Heart left ventricle (tissue), 13 donors: ENCODE measurements at regions not wholly inside any gene's neighbourhood (a gene's known extent, or its start where the extent isn't known, plus 50 kb on each side); places are given as distances from the start of the nearest gene placed in this dataset.
A peak's percentile ranks its signal among the peaks of the same experiment; 100 is the strongest.

Experiments
- POLR2A ChIP-seq, 2 donors: fragments of 450-650 bp; IDR thresholded peaks; one replicate each; pipeline ENCODE4 v1.6.1; 2017; ENCODE audit warnings: antibody characterized with exemption in 2 of 2, mild to moderate bottlenecking in 2 of 2, moderate library complexity in 2 of 2
- TF ChIP-seq, protein P1 (sequence below), 12 donors: fragments of 200-600 bp; sonication (generic) in 4 of 12; IDR thresholded peaks; one replicate each; pipeline versions ENCODE4 v1.5.0 to v1.8.0; 2018 to 2022; ENCODE audit warnings: antibody characterized with exemption in 12 of 12, mild to moderate bottlenecking in 5 of 12
- donor health status: ischemic (EF 13 %, LVEDD 7.1; RV severe dilation, severe dysfunction).
- donor health status: DM: no; HTN: yes; CAD: no.
- donor health status: DM: no; HTN: no; CAD: no.
- donor health status: ischemic (EF 25% LVEDD 6.9; RV normal size, moderate dysfunction).
- donor health status: ischemic (EF 25% LVEDD 5.7; RV mildly dilated, moderate dysfunction).
- donor health status: ischemic (EF 35%, LVEDD 5.7; RV mildly dilated, moderate dysfunction).
- donor health status: nonischemic (EF 11% LVEDD 7.7; RV severe dilation, severe dysfunction).
- donor health status: DM: yes; HTN: yes; CAD: no.
- donor health status: PGD.
- donor health status: ischemic (EF 29% LVEDD 5.4; RV normal size, mild dysfunction).
- donor health status: nonischemic (EF 23%, LVEDD 6.1; RV moderate dilation, normal function).

DNA sequence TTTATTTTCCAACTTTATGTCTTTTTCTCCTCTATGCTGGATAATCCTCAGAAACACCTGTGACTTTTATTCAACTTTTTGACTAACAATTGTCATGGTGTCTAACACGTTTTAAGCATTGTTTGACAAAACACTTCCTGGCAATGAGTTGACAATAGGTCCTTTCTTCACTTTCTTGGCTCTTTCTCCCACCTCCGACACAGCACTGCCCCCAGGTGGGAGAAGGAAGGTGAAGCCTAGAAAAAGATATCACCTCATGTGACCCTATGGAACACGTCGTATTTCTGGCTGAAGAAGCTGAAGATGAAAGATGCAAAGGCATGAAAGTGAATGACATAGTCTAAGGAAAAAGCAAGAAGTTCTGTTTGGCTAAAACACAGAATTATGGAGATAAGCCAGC lies 430.0 kb downstream of the ETNK1 start:
- TF ChIP-seq, protein P1, sequence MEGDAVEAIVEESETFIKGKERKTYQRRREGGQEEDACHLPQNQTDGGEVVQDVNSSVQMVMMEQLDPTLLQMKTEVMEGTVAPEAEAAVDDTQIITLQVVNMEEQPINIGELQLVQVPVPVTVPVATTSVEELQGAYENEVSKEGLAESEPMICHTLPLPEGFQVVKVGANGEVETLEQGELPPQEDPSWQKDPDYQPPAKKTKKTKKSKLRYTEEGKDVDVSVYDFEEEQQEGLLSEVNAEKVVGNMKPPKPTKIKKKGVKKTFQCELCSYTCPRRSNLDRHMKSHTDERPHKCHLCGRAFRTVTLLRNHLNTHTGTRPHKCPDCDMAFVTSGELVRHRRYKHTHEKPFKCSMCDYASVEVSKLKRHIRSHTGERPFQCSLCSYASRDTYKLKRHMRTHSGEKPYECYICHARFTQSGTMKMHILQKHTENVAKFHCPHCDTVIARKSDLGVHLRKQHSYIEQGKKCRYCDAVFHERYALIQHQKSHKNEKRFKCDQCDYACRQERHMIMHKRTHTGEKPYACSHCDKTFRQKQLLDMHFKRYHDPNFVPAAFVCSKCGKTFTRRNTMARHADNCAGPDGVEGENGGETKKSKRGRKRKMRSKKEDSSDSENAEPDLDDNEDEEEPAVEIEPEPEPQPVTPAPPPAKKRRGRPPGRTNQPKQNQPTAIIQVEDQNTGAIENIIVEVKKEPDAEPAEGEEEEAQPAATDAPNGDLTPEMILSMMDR (IDR thresholded peaks at IDR 0.05): peak in 7 of 12 donors; percentile 7 to 27 (median 20)
- no peak for TF ChIP-seq POLR2A (IDR thresholded peaks at IDR 0.05)
